Lower lobe of right lung (tissue), 2 donors: ENCODE measurements at regions not wholly inside any gene's neighbourhood (a gene's known extent, or its start where the extent isn't known, plus 50 kb on each side); places are given as distances from the start of the nearest gene placed in this dataset.

ENCODE experiments used
- ATAC-seq, 2 donors: fragments of 200-7000 bp; cut with Tn5 transposase; one replicate each; pipeline ENCODE4 v1.9.1; 2020 to 2022; ENCODE audit warnings: mild to moderate bottlenecking in 2 of 2, moderate library complexity in 2 of 2
- DNase-seq: peaks from one replicate; pipeline ENCODE4 v3.0.0-alpha.2; 2020
- H3K27ac ChIP-seq: fragments of 200-600 bp; one replicate; pipeline ENCODE4 v1.8.0; 2022
- H3K27me3 ChIP-seq: fragments of 200-600 bp; one replicate; pipeline ENCODE4 v1.8.0; 2022; ENCODE audit warnings: low read depth
- H3K36me3 ChIP-seq: fragments of 200-600 bp; one replicate; pipeline ENCODE4 v1.8.0; 2022; ENCODE audit warnings: mild to moderate bottlenecking
- H3K4me1 ChIP-seq: fragments of 200-600 bp; one replicate; pipeline ENCODE4 v1.8.0; 2022
- H3K4me3 ChIP-seq: fragments of 200-600 bp; one replicate; pipeline ENCODE4 v1.8.0; 2022; ENCODE audit warnings: mild to moderate bottlenecking
- H3K9me3 ChIP-seq: fragments of 200-600 bp; one replicate; pipeline ENCODE4 v1.8.0; 2022
- intact Hi-C: fragments of 100-400 bp; cut with DNase I; formaldehyde crosslinking; loops from one replicate; pipeline ENCODE4 v1.11.0; 2022
- TF ChIP-seq, protein P1 (sequence below): fragments of 200-600 bp; IDR thresholded peaks from one replicate; pipeline ENCODE4 v1.8.0; 2022; ENCODE audit warnings: antibody characterized with exemption, mild to moderate bottlenecking
- donor health status: DM: no; HTN: yes; CAD: no; lungs with severe emphysema.

DNA sequence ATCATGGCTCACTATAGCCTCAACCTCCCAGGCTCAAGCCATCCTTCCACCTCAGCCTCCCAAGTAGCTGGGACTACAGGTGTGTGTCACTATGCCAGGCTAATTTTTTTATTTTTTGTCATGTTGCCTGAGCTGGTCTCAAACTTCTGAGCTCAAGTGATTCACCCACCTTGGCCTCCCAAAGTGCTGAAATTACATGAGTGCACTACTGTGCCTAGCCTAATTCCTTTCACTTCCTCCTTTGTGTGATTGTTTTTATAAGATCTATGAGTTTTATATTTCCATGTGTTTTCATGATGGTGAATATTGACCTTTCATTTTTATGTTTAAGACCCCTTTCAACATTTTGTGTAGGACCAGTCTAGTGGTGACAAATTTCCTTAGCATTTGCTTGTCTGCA, 55.2 kb upstream of the IL12B start:
- DNase-seq (no peak), ATAC-seq (no peak)
- Histone ChIP-seq H3K27me3 (no peaks in the 10 kb centered on the region), H3K4me3 (no peak overlapping the region), H3K27ac (no peak overlapping the region), H3K9me3 (peaks cover 30% of the 10 kb centered on the region), H3K36me3 (no peaks in the 10 kb centered on the region), H3K4me1 (no peaks in the 10 kb centered on the region)
- intact Hi-C loops: no loop called here
- TF ChIP-seq, protein P1, sequence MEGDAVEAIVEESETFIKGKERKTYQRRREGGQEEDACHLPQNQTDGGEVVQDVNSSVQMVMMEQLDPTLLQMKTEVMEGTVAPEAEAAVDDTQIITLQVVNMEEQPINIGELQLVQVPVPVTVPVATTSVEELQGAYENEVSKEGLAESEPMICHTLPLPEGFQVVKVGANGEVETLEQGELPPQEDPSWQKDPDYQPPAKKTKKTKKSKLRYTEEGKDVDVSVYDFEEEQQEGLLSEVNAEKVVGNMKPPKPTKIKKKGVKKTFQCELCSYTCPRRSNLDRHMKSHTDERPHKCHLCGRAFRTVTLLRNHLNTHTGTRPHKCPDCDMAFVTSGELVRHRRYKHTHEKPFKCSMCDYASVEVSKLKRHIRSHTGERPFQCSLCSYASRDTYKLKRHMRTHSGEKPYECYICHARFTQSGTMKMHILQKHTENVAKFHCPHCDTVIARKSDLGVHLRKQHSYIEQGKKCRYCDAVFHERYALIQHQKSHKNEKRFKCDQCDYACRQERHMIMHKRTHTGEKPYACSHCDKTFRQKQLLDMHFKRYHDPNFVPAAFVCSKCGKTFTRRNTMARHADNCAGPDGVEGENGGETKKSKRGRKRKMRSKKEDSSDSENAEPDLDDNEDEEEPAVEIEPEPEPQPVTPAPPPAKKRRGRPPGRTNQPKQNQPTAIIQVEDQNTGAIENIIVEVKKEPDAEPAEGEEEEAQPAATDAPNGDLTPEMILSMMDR: no peak

DNA sequence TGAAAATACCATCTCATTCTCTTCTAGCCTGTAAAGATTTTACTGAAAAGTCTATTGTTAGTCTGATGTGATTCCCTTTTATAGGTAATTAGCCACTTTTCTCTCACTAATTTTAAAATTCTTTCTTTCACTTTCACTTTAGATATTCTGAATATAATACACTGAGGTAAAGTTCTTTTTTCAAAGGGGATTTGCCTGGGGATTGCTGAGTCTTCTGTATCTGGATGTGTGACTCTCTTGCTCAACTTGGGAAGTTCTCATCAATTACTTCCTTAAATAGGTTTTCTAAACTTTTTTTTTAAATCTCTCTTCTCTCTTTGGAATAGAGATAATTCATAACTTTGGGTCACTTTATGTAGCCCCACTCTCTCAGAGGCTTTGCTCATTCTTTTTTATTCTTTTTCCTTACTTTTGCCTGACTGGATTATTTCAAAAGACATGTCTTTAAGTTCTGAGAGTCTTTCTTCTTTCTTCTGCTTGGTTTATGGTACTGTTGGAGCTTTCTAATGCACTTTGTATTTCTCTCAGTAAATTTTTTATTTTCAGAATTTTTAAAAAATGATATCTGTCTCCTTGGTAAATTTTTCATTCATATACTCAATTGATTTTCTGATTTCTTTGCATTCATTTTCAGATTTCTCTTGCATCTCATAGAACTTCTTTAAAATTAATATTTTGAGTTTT, 55.9 kb upstream of the IL12B start:
- DNase-seq: no peak
- no peak for ATAC-seq
- H3K27ac ChIP-seq: no peak overlapping the region
- H3K4me3 ChIP-seq: no peak overlapping the region
- no peaks in the 10 kb centered on the region for H3K36me3 ChIP-seq
- H3K4me1 ChIP-seq: no peaks in the 10 kb centered on the region
- intact Hi-C loops: no loop called here
- H3K9me3 ChIP-seq: peaks cover 30% of the 10 kb centered on the region
- H3K27me3 ChIP-seq: no peaks in the 10 kb centered on the region
- TF ChIP-seq, protein P1: no peak

DNA sequence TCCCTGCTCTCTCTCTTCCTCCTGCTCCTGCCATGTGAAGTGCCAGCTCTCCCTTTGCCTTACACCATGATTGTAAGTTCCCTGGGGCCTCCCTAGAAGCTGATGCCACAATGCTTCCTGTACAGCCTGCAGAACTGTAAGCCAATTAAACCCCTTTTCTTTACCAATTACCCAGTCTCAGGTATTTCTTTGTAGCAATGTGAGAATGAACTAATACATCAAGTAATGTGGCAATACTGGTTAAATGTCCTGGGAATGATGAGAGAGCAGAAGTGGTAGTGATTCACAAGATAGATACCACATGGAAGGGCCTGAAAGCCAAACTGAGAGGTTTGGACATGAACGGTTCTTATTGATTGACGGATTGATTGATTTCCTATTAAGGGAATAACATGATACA, 62.6 kb upstream of the IL12B start:
- no peaks in the 10 kb centered on the region for H3K4me1 ChIP-seq
- H3K9me3 ChIP-seq: peaks cover 3% of the 10 kb centered on the region
- ATAC-seq: no peak
- intact Hi-C loops: no loop called here
- TF ChIP-seq, protein P1: no peak
- no peaks in the 10 kb centered on the region for H3K36me3 ChIP-seq
- no peak overlapping the region for H3K27ac ChIP-seq
- H3K27me3 ChIP-seq: no peaks in the 10 kb centered on the region
- no peak for DNase-seq
- H3K4me3 ChIP-seq: no peak overlapping the region

DNA sequence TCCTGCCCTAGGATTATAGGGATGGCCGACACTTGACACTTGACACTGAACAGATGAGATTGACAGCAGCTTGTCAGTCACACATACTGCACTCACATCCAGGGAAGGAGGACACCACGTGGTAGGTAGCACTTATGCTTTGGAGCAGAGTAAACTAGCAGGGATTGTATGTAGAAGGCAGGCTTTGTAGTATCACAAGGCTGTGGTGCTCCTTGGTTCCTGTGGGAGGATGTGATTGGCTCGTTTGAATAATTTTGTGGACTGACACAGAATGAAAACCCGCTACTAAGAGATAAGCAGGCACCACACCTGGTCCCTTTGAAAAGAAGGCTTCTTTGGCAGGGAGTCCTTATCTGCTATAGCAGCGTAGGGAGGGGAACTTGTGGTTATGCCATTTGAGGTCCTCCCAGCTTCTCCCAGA, 63.6 kb upstream of the IL12B start:
- Histone ChIP-seq H3K27ac (no peak overlapping the region), H3K27me3 (no peaks in the 10 kb centered on the region), H3K4me1 (no peaks in the 10 kb centered on the region), H3K36me3 (no peaks in the 10 kb centered on the region), H3K9me3 (no peaks in the 10 kb centered on the region), H3K4me3 (no peak overlapping the region)
- TF ChIP-seq, protein P1: no peak
- intact Hi-C loops: no loop called here
- ATAC-seq: no peak
- no peak for DNase-seq

DNA sequence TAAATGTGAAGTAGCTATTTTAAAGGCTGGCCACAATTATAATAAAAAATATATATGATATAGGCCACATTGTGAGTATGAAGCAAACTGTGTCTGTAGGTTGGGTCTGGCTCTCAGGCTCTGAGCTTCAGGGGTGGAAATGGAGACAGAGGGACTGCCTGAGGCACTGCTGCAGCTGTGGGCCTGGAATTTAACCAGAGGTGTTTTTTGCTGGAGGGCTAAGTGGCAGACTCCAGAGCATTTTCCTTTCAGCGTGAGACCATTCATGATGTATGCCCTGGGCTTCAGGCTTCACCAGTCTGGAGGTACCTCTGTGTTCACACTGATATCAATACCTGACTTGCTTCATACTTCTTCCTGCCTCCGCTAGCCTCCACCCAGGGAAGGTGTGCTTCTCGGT, 64.9 kb upstream of the IL12B start:
- Histone ChIP-seq H3K36me3 (no peaks in the 10 kb centered on the region), H3K27me3 (no peaks in the 10 kb centered on the region), H3K27ac (no peak overlapping the region), H3K9me3 (no peaks in the 10 kb centered on the region), H3K4me3 (no peak overlapping the region), H3K4me1 (no peaks in the 10 kb centered on the region)
- ATAC-seq: no peak
- TF ChIP-seq, protein P1: no peak
- no peak for DNase-seq
- intact Hi-C loops: no loop called here
